ENCODE measurements at regions not wholly inside any gene's neighbourhood (a gene's known extent, or its start where the extent isn't known, plus 50 kb on each side); places are given as distances from the start of the nearest gene placed in this dataset.

- H3K4me3 Mint-ChIP-seq = no peak overlapping the region
- no peaks in the 10 kb centered on the region for H3K4me1 Mint-ChIP-seq
- DNase-seq = no peak
- no peaks in the 10 kb centered on the region for H3K9me3 Mint-ChIP-seq
- H3K27me3 Mint-ChIP-seq = no peaks in the 10 kb centered on the region
- H3K36me3 Mint-ChIP-seq (ENCODE audit: low read depth) = no peaks in the 10 kb centered on the region
- no peak for ATAC-seq
- no peak overlapping the region for H3K27ac Mint-ChIP-seq
Observed at GRCh38 chr12:127306604-127307215, 960.3 kb upstream of the TMEM132C start.

- Mint-ChIP-seq H3K4me3 (no peak overlapping the region), H3K27ac (no peak overlapping the region), H3K9me3 (no peaks in the 10 kb centered on the region), H3K4me1 (no peaks in the 10 kb centered on the region), H3K36me3 (ENCODE audit: low read depth) (no peaks in the 10 kb centered on the region), H3K27me3 (no peaks in the 10 kb centered on the region)
- ATAC-seq (no peak), DNase-seq (no peak)
Observed at GRCh38 chr12:127307528-127307927, 959.4 kb upstream of the TMEM132C start.

GRCh38 chr12:127308148-127308547 lies 958.8 kb upstream of the TMEM132C start:
- H3K36me3 Mint-ChIP-seq (ENCODE audit: low read depth) = no peaks in the 10 kb centered on the region
- H3K27me3 Mint-ChIP-seq = no peaks in the 10 kb centered on the region
- H3K9me3 Mint-ChIP-seq = no peaks in the 10 kb centered on the region
- ATAC-seq = no peak
- no peaks in the 10 kb centered on the region for H3K4me1 Mint-ChIP-seq
- no peak for DNase-seq
- no peak overlapping the region for H3K27ac Mint-ChIP-seq
- H3K4me3 Mint-ChIP-seq = no peak overlapping the region

DNA sequence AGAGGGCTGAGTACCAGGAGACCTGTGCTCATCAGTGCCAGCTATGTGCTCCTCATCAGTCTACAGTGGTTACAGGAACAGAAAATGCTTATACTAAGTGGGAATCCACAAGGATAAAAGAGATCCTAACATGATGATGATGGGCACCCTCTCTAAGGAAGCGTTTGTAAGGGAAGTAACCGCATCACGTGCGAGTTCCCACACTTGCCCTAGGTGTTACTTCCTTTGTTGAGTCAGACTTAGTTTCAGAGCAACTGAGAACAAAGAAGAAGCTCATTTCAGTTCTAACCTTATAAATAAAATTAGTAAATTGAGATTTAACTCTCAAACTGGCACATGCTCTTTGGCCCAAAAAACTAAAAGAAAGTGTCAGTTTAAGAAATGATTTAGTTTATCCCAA lies 956.4 kb upstream of the TMEM132C start:
- Mint-ChIP-seq H3K27ac (no peak overlapping the region), H3K4me3 (no peak overlapping the region), H3K4me1 (no peaks in the 10 kb centered on the region), H3K36me3 (ENCODE audit: low read depth) (no peaks in the 10 kb centered on the region), H3K9me3 (peaks cover 8% of the 10 kb centered on the region), H3K27me3 (no peaks in the 10 kb centered on the region)
- DNase-seq (no peak), ATAC-seq (no peak)

DNA sequence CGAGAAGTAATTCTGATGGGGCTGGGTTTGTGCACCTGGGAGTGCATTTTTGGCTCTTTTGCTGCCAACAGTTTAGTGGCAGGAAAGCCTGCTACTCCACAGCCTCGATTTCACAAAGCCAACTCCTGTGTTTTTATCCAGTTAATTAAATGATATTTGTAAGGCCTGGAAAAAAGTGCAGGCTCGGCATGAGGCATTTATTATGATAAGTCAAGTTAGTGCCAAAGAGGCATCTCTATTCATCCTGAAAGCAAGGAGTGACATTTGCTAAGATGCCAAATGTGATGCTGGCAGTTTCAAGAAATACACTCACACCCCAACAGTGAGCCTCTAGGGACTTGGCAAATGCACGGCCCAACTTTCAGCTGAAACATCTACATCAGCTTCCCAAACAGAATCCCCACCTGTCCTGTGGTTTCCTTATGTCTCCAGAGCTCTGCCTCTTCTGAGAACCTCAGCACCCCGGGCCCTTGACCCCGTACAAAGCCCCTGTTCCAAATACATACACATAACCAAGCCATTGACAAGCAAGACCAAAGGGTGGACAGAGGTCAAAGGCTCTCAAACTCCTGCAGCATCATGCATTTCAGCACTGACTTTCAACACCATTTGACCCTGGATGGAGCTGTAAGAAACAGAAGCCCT lies 955.1 kb upstream of the TMEM132C start:
- H3K9me3 Mint-ChIP-seq = peaks cover 8% of the 10 kb centered on the region
- H3K27ac Mint-ChIP-seq = no peak overlapping the region
- ATAC-seq (no peak), DNase-seq (no peak)
- no peaks in the 10 kb centered on the region for H3K36me3 Mint-ChIP-seq (ENCODE audit: low read depth)
- no peaks in the 10 kb centered on the region for H3K27me3 Mint-ChIP-seq
- no peaks in the 10 kb centered on the region for H3K4me1 Mint-ChIP-seq
- H3K4me3 Mint-ChIP-seq = no peak overlapping the region

GRCh38 chr12:127324681-127325080 lies 942.3 kb upstream of the TMEM132C start:
- ATAC-seq = no peak
- H3K4me3 Mint-ChIP-seq = no peak overlapping the region
- H3K36me3 Mint-ChIP-seq (ENCODE audit: low read depth) = no peaks in the 10 kb centered on the region
- H3K4me1 Mint-ChIP-seq = no peaks in the 10 kb centered on the region
- no peaks in the 10 kb centered on the region for H3K27me3 Mint-ChIP-seq
- peaks cover 19% of the 10 kb centered on the region for H3K9me3 Mint-ChIP-seq
- no peak for DNase-seq
- no peak overlapping the region for H3K27ac Mint-ChIP-seq

DNA sequence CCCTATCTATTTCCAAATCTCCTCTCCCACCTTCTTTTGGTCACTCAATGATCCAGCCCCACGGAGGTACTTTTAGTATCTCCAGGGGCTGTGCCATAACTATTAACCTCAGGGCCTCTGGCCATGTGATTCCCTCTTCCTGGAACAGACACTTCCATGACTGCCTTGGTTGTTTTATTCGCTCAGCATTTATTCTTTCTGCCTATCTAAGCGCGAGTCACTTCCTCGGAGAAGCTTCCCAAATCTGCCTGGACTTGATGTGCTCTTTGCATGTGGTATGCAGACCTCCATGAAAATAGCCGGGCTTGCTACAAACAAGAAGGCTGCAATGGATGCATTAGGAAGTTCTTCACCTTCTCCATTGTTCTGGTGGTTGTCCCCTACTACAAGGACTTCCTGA lies 939.0 kb upstream of the TMEM132C start:
- DNase-seq (no peak), ATAC-seq (no peak)
- Mint-ChIP-seq H3K4me3 (no peak overlapping the region), H3K36me3 (ENCODE audit: low read depth) (no peaks in the 10 kb centered on the region), H3K9me3 (peaks cover 11% of the 10 kb centered on the region), H3K27me3 (no peaks in the 10 kb centered on the region), H3K27ac (no peak overlapping the region), H3K4me1 (no peaks in the 10 kb centered on the region)

- no peaks in the 10 kb centered on the region for H3K4me1 Mint-ChIP-seq
- H3K9me3 Mint-ChIP-seq = peaks cover 11% of the 10 kb centered on the region
- H3K27me3 Mint-ChIP-seq = no peaks in the 10 kb centered on the region
- no peak for DNase-seq
- no peak overlapping the region for H3K27ac Mint-ChIP-seq
- no peak overlapping the region for H3K4me3 Mint-ChIP-seq
- H3K36me3 Mint-ChIP-seq (ENCODE audit: low read depth) = no peaks in the 10 kb centered on the region
- ATAC-seq = no peak
Observed at GRCh38 chr12:127328867-127329266, 938.1 kb upstream of the TMEM132C start.

GRCh38 chr12:127334365-127334764 lies 932.6 kb upstream of the TMEM132C start:
- no peak for DNase-seq
- H3K4me1 Mint-ChIP-seq = no peaks in the 10 kb centered on the region
- no peaks in the 10 kb centered on the region for H3K27me3 Mint-ChIP-seq
- H3K36me3 Mint-ChIP-seq (ENCODE audit: low read depth) = no peaks in the 10 kb centered on the region
- H3K27ac Mint-ChIP-seq = no peak overlapping the region
- ATAC-seq = no peak
- H3K4me3 Mint-ChIP-seq = no peak overlapping the region
- H3K9me3 Mint-ChIP-seq = no peaks in the 10 kb centered on the region

DNA sequence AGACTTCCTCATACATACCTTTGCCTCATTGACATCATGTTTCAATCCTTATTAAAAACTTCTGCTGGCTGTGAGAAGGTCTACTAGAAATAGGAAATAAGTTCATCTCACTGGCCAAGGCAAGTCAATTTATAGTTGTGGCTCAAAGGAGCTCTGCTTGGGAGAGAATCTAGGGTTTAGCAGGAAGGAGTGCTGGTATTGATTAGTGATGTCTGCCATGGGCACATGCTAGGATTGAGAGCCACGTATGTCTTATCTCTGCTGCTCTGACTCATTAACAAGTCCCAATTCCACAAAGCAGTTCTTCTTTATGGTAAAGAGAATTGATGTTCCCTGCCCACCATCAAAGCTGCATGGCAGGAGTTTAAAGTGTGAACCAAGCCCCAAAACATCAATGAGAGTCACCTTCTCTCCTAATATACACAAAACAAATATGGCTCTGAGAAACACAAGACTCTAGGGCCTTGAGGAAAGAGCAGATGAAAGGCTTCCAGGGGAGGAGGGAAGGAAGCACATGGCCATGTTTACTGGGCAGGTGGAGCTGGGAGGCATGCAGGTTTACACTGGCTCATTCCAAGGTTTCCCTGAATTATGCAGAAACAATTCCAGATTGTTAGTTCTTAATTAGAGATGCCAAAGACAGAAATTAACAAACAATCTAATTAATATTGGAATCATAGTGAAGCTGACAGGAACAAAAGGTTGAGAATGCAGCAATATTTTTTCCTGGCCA lies 931.9 kb upstream of the TMEM132C start:
- H3K27ac Mint-ChIP-seq = no peak overlapping the region
- DNase-seq = no peak
- no peaks in the 10 kb centered on the region for H3K27me3 Mint-ChIP-seq
- no peaks in the 10 kb centered on the region for H3K4me1 Mint-ChIP-seq
- no peaks in the 10 kb centered on the region for H3K36me3 Mint-ChIP-seq (ENCODE audit: low read depth)
- no peaks in the 10 kb centered on the region for H3K9me3 Mint-ChIP-seq
- no peak overlapping the region for H3K4me3 Mint-ChIP-seq
- ATAC-seq = no peak

DNA sequence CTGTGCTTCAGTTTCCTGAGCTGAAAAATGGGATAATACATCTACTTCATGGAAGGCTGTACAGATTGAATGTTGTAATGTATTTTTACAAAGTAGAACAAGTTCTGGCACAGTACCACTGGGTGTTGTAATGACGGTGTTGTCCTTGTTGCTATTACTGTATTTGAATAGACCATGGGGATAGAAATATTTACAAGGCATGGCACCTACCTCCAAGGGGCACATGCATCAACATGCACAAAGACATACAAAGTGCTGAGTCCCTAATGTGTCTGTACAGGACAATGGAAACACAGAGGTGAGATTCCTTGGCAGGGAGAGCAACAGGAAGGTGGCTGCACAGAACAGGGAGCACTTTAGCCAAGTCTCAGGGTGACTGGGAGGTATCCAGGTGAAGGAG lies 930.6 kb upstream of the TMEM132C start:
- Mint-ChIP-seq H3K27ac (no peak overlapping the region), H3K4me3 (no peak overlapping the region), H3K27me3 (no peaks in the 10 kb centered on the region), H3K9me3 (no peaks in the 10 kb centered on the region), H3K36me3 (ENCODE audit: low read depth) (no peaks in the 10 kb centered on the region), H3K4me1 (no peaks in the 10 kb centered on the region)
- ATAC-seq = no peak
- DNase-seq = no peak

- Mint-ChIP-seq H3K36me3 (ENCODE audit: low read depth) (no peaks in the 10 kb centered on the region), H3K4me3 (no peak overlapping the region), H3K27me3 (no peaks in the 10 kb centered on the region), H3K27ac (no peak overlapping the region), H3K9me3 (peaks cover 4% of the 10 kb centered on the region), H3K4me1 (no peaks in the 10 kb centered on the region)
- ATAC-seq (no peak), DNase-seq (no peak)
Observed at GRCh38 chr12:127339065-127339464, 927.9 kb upstream of the TMEM132C start.

DNA sequence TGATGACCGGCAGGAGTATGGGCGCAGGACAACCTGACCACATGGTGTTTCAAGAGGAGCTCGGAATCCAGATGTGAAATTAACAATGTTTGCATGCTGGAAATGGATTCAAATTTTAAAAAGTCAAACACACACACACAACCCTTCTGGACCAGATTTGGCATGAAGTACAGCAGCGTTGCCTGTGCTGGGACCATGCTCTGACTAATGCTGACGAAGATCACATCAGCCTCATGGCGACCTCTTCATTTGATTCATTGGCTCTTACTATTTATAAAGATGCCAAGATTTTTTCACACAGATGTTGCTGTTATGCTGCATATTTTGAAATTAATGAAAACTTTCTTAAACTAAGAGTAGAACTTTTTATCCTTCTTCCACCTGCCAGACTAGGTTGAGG lies 926.6 kb upstream of the TMEM132C start:
- H3K4me3 Mint-ChIP-seq = no peak overlapping the region
- H3K27me3 Mint-ChIP-seq = no peaks in the 10 kb centered on the region
- H3K27ac Mint-ChIP-seq = no peak overlapping the region
- ATAC-seq (no peak), DNase-seq (no peak)
- H3K4me1 Mint-ChIP-seq = no peaks in the 10 kb centered on the region
- no peaks in the 10 kb centered on the region for H3K36me3 Mint-ChIP-seq (ENCODE audit: low read depth)
- H3K9me3 Mint-ChIP-seq = peaks cover 10% of the 10 kb centered on the region

GRCh38 chr12:127342861-127343260 lies 924.1 kb upstream of the TMEM132C start:
- Mint-ChIP-seq H3K9me3 (peaks cover 22% of the 10 kb centered on the region), H3K4me1 (no peaks in the 10 kb centered on the region), H3K27me3 (peaks cover 2% of the 10 kb centered on the region), H3K36me3 (ENCODE audit: low read depth) (no peaks in the 10 kb centered on the region), H3K4me3 (no peak overlapping the region), H3K27ac (no peak overlapping the region)
- ATAC-seq (no peak), DNase-seq (no peak)

DNA sequence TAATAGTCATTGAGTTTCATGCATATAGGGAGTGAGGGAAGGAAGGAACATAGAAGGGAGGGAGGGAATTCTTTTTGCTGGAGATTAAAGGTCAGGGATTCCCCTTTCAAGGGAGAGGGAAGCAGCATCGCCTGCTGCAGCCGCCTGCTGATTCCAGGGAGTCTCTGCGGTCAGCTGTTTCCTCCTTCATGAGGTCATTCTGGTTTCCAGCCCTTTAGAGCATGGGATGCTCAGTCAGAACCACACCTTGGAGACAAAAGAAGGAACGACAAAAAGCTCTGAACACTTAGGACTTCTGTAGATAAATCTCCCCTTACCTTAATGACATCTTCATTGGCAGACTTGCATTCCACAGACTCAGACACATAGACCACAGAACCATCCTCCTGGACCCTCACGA lies 923.0 kb upstream of the TMEM132C start:
- Mint-ChIP-seq H3K27ac (no peak overlapping the region), H3K27me3 (peaks cover 2% of the 10 kb centered on the region), H3K4me1 (no peaks in the 10 kb centered on the region), H3K4me3 (no peak overlapping the region), H3K9me3 (peaks cover 22% of the 10 kb centered on the region), H3K36me3 (ENCODE audit: low read depth) (no peaks in the 10 kb centered on the region)
- ATAC-seq = no peak
- no peak for DNase-seq
